ENCODE measurements at regions not wholly inside any gene's neighbourhood (a gene's known extent, or its start where the extent isn't known, plus 50 kb on each side); places are given as distances from the start of the nearest gene placed in this dataset.

GRCh38 chr7:94111009-94111408 lies 106.9 kb upstream of the BET1 start:
- TF ChIP-seq CTCF (IDR thresholded peaks at IDR 0.05): no peak
- no peak for TF ChIP-seq POLR2A (IDR thresholded peaks at IDR 0.05)

All from uterus (tissue), 2 donors.